Activated CD4-positive, alpha-beta T cell treated with anti-CD3 and anti-CD28 coated beads for 4 hours (primary cell): ENCODE measurements at regions not wholly inside any gene's neighbourhood (a gene's known extent, or its start where the extent isn't known, plus 50 kb on each side); places are given as distances from the start of the nearest gene placed in this dataset.
A peak's percentile ranks its signal among the peaks of the same experiment; 100 is the strongest.

Experiments used
- DNase-seq, 2 donors: peaks; one replicate each; pipeline ENCODE4 v3.0.0-alpha.2; 2020

GRCh38 chr1:36675106-36675505 is 192.4 kb upstream of the CSF3R start:
- DNase-seq: no peak

- no peak for DNase-seq
Observed at GRCh38 chr1:36673202-36673601, 190.5 kb upstream of the CSF3R start.

- no peak for DNase-seq
Observed at GRCh38 chr1:36669262-36669661, 186.5 kb upstream of the CSF3R start.

GRCh38 chr1:36667836-36668235 is 185.1 kb upstream of the CSF3R start:
- DNase-seq: no peak

GRCh38 chr1:36667256-36667655 is 184.5 kb upstream of the CSF3R start:
- no peak for DNase-seq

GRCh38 chr1:36665478-36666080 is 182.9 kb upstream of the CSF3R start:
- no peak for DNase-seq

GRCh38 chr1:36664571-36665287 is 182.0 kb upstream of the CSF3R start:
- no peak for DNase-seq

- no peak for DNase-seq
Observed at GRCh38 chr1:36663772-36664430, 181.2 kb upstream of the CSF3R start.

GRCh38 chr1:36658838-36659237 is 176.1 kb upstream of the CSF3R start:
- DNase-seq: no peak

GRCh38 chr1:36657826-36658225 is 175.1 kb upstream of the CSF3R start:
- DNase-seq: no peak

- no peak for DNase-seq
Observed at GRCh38 chr1:36656838-36657237, 174.1 kb upstream of the CSF3R start.

- no peak for DNase-seq
Observed at GRCh38 chr1:36656271-36656670, 173.6 kb upstream of the CSF3R start.

GRCh38 chr1:36654586-36654985 is 171.9 kb upstream of the CSF3R start:
- no peak for DNase-seq

GRCh38 chr1:36653850-36654249 is 171.1 kb upstream of the CSF3R start:
- no peak for DNase-seq

GRCh38 chr1:36652586-36652985 is 169.9 kb upstream of the CSF3R start:
- DNase-seq: no peak

GRCh38 chr1:36652011-36652410 is 169.3 kb upstream of the CSF3R start:
- no peak for DNase-seq

GRCh38 chr1:36651176-36651910 is 168.6 kb upstream of the CSF3R start:
- no peak for DNase-seq

GRCh38 chr1:36650200-36651065 is 167.7 kb upstream of the CSF3R start:
- DNase-seq: peak; percentile 27 to 65

GRCh38 chr1:36645867-36646266 is 163.2 kb upstream of the CSF3R start:
- no peak for DNase-seq

- DNase-seq: no peak
Observed at GRCh38 chr1:36644556-36644955, 161.8 kb upstream of the CSF3R start.

GRCh38 chr1:36643371-36644270 is 160.9 kb upstream of the CSF3R start:
- DNase-seq: no peak

- no peak for DNase-seq
Observed at GRCh38 chr1:36642802-36643201, 160.1 kb upstream of the CSF3R start.
